Breast epithelium (tissue), 3 donors: ENCODE measurements at regions not wholly inside any gene's neighbourhood (a gene's known extent, or its start where the extent isn't known, plus 50 kb on each side); places are given as distances from the start of the nearest gene placed in this dataset.

Experiments
- CTCF ChIP-seq, 3 donors: fragments of 450-650 bp; IDR thresholded peaks; one replicate each; pipeline ENCODE4 v1.5.1; 2016 to 2017; ENCODE audit warnings: antibody characterized with exemption in 3 of 3, mild to moderate bottlenecking in 3 of 3, moderate library complexity in 3 of 3
- POLR2A ChIP-seq: fragments of 450-650 bp; IDR thresholded peaks from one replicate; pipeline ENCODE4 v1.6.1; 2016; ENCODE audit warnings: antibody characterized with exemption, mild to moderate bottlenecking, moderate library complexity
- POLR2AphosphoS5 ChIP-seq, 3 donors: sonication (generic); formaldehyde crosslinking; IDR thresholded peaks; one replicate each; pipeline ENCODE4 v1.6.1; 2017; ENCODE audit warnings: antibody characterized with exemption in 3 of 3

DNA sequence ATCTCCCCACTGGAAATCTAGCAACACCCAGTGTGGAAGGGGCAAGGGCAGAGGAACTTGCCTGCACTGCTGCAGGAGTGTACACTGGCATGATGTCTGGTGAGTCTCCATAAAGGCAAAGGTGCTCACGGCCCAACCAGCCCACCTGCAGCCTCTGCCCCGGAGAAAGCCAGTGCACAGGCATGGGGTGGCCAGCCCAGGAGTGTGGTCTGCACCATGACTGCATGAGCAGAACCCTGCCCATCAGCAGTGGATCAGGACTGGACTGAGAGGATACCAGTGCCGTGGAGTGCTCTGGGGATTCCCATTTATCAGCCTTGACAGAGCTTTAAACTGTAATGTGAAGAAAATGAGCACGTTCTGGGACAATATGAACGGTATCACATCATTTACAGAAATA, 342.6 kb upstream of the HS6ST1 start:
- TF ChIP-seq POLR2A, result no peak
- TF ChIP-seq CTCF (IDR thresholded peaks at IDR 0.05), result no peak
- no peak for TF ChIP-seq POLR2AphosphoS5 (IDR thresholded peaks at IDR 0.05)
